Calu3 (cell line): ENCODE measurements at regions not wholly inside any gene's neighbourhood (a gene's known extent, or its start where the extent isn't known, plus 50 kb on each side); places are given as distances from the start of the nearest gene placed in this dataset.

Experiments
- BruUV-seq: library from RNA; stranded (reverse); fragments of 400-500 nt; replicated peaks from 2 replicates; lab custom pipeline; 2021; lab: Mats Ljungman, UMichigan
- CTCF ChIA-PET: fragments of 300-600 bp; sonication (Branson Sonifier 250); formaldehyde crosslinking; loops from one replicate; lab custom pipeline; 2022; ENCODE audit warnings: antibody characterized with exemption; lab: Charles Lee
- DNase-seq: peaks from one replicate; pipeline ENCODE4 v3.0.0; 2022
- H3K27ac Mint-ChIP-seq: one replicate; pipeline ENCODE4 v1.8.0; 2022; ENCODE audit warnings: mixed read lengths; ENCODE audit not compliant: unreplicated experiment
- H3K27me3 Mint-ChIP-seq: one replicate; pipeline ENCODE4 v1.8.0; 2022; ENCODE audit warnings: mixed read lengths; ENCODE audit not compliant: unreplicated experiment
- H3K36me3 Mint-ChIP-seq: one replicate; pipeline ENCODE4 v1.8.0; 2022; ENCODE audit warnings: mild to moderate bottlenecking, moderate library complexity, mixed read lengths; ENCODE audit not compliant: insufficient read depth, unreplicated experiment
- H3K4me1 Mint-ChIP-seq: one replicate; pipeline ENCODE4 v1.8.0; 2022; ENCODE audit warnings: mild to moderate bottlenecking, low read depth, mixed read lengths; ENCODE audit not compliant: unreplicated experiment
- H3K4me3 Mint-ChIP-seq: one replicate; pipeline ENCODE4 v1.8.0; 2022; ENCODE audit warnings: mild to moderate bottlenecking, low read depth, moderate library complexity, mixed read lengths; ENCODE audit not compliant: unreplicated experiment
- H3K9me3 Mint-ChIP-seq: one replicate; pipeline ENCODE4 v1.8.0; 2022; ENCODE audit warnings: low read depth, mixed read lengths; ENCODE audit not compliant: unreplicated experiment
- intact Hi-C: fragments of 100-400 bp; cut with micrococcal nuclease; formaldehyde crosslinking; loops from one replicate; pipeline ENCODE4 v1.10.0; 2022; ENCODE audit not compliant: unreplicated experiment
- TF ChIP-seq, protein P1 (sequence below): fragments of 200-600 bp; IDR thresholded peaks from one replicate; pipeline ENCODE4 v1.8.0; 2022; ENCODE audit warnings: antibody characterized with exemption; ENCODE audit not compliant: unreplicated experiment

DNA sequence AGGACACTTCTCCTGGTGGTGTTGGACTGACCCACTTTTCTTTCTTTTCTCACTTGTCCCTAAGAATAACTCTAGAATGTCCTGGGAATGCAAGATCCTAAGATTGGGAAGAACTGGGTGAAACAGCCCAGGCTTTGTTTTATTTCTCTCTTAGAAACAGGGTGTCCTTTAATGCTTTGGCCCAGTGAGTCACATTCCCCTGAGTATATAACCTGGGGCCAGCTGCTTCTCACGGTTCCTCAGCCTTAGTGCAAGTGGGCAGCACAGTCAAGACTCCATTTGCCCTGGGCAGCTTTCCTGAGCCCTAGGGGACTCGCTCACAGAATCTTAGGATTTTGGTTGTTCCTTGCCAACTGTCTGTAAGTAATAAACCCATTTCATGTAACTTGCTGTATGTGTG is 355.0 kb downstream of the DSC3 start:
- Mint-ChIP-seq H3K36me3 (no peaks in the 10 kb centered on the region), H3K4me3 (no peak overlapping the region), H3K4me1 (no peaks in the 10 kb centered on the region), H3K9me3 (no peaks in the 10 kb centered on the region), H3K27me3 (no peaks in the 10 kb centered on the region), H3K27ac (no peak overlapping the region)
- no peak for DNase-seq
- BruUV-seq, result no TSS peak
- intact Hi-C loops, result no loop called here
- TF ChIP-seq, protein P1, sequence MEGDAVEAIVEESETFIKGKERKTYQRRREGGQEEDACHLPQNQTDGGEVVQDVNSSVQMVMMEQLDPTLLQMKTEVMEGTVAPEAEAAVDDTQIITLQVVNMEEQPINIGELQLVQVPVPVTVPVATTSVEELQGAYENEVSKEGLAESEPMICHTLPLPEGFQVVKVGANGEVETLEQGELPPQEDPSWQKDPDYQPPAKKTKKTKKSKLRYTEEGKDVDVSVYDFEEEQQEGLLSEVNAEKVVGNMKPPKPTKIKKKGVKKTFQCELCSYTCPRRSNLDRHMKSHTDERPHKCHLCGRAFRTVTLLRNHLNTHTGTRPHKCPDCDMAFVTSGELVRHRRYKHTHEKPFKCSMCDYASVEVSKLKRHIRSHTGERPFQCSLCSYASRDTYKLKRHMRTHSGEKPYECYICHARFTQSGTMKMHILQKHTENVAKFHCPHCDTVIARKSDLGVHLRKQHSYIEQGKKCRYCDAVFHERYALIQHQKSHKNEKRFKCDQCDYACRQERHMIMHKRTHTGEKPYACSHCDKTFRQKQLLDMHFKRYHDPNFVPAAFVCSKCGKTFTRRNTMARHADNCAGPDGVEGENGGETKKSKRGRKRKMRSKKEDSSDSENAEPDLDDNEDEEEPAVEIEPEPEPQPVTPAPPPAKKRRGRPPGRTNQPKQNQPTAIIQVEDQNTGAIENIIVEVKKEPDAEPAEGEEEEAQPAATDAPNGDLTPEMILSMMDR, result no peak
- CTCF ChIA-PET, result no interaction called here

GRCh38 chr18:30684825-30685481 is 357.6 kb downstream of the DSC3 start:
- CTCF ChIA-PET, result no interaction called here

GRCh38 chr18:30683836-30684235 is 358.7 kb downstream of the DSC3 start:
- no peak for DNase-seq
- TF ChIP-seq, protein P1, result no peak
- no TSS peak for BruUV-seq
- Mint-ChIP-seq H3K9me3 (no peaks in the 10 kb centered on the region), H3K36me3 (no peaks in the 10 kb centered on the region), H3K27ac (no peak overlapping the region), H3K4me1 (no peaks in the 10 kb centered on the region), H3K27me3 (no peaks in the 10 kb centered on the region), H3K4me3 (no peak overlapping the region)
- CTCF ChIA-PET, result no interaction called here
- intact Hi-C loops, result no loop called here

More at GRCh38 chr18:30684825-30685481, 357.6 kb downstream of the DSC3 start:
- intact Hi-C loops, result no loop called here
- Mint-ChIP-seq H3K4me3 (no peak overlapping the region), H3K9me3 (no peaks in the 10 kb centered on the region), H3K4me1 (no peaks in the 10 kb centered on the region), H3K36me3 (no peaks in the 10 kb centered on the region), H3K27me3 (no peaks in the 10 kb centered on the region), H3K27ac (no peak overlapping the region)
- TF ChIP-seq, protein P1, result no peak
- BruUV-seq, result no TSS peak
- no peak for DNase-seq

GRCh38 chr18:30682672-30683071 is 359.9 kb downstream of the DSC3 start:
- intact Hi-C loops, result no loop called here
- H3K27me3 Mint-ChIP-seq, result no peaks in the 10 kb centered on the region
- no peak overlapping the region for H3K4me3 Mint-ChIP-seq
- TF ChIP-seq, protein P1, result no peak
- H3K4me1 Mint-ChIP-seq, result no peaks in the 10 kb centered on the region
- BruUV-seq, result no TSS peak
- DNase-seq, result no peak
- CTCF ChIA-PET, result no interaction called here
- no peak overlapping the region for H3K27ac Mint-ChIP-seq
- H3K9me3 Mint-ChIP-seq, result no peaks in the 10 kb centered on the region
- H3K36me3 Mint-ChIP-seq, result no peaks in the 10 kb centered on the region
